PC-9 (cell line): ENCODE measurements at regions not wholly inside any gene's neighbourhood (a gene's known extent, or its start where the extent isn't known, plus 50 kb on each side); places are given as distances from the start of the nearest gene placed in this dataset.
"Not testable (repeated sequence)": the region's sequence is repeated elsewhere in the genome, so short reads cannot be mapped to it uniquely, and the experiment has no call there.

Experiments
- BruUV-seq: library from RNA; stranded (reverse); fragments of 400-500 nt; replicated peaks from 2 replicates; lab custom pipeline; 2021; lab: Mats Ljungman, UMichigan
- CTCF ChIA-PET: fragments of 300-600 bp; sonication (Branson Sonifier 250); formaldehyde crosslinking; loops from one replicate; lab custom pipeline; 2022; ENCODE audit warnings: antibody characterized with exemption; lab: Charles Lee
- POLR2A ChIA-PET: fragments of 300-600 bp; sonication (Branson Sonifier 250); formaldehyde crosslinking; loops from one replicate; lab custom pipeline; 2022; ENCODE audit warnings: antibody characterized with exemption; ENCODE audit not compliant: unreplicated experiment; lab: Charles Lee
- DNase-seq, 2 experiments: peaks; one replicate each; pipeline versions ENCODE4 v3.0.0 to v3.0.0-alpha.2; 2015 to 2022; ENCODE audit warnings: mixed read lengths in 1 of 2
- H2AFZ ChIP-seq: fragments of 200-600 bp; sonication (generic); 2 replicates; pipeline ENCODE4 v1.8.1; 2017; ENCODE audit warnings: antibody characterized with exemption
- H3F3A ChIP-seq: fragments of 200-600 bp; sonication (generic); 2 replicates; pipeline ENCODE4 v1.8.1; 2017; ENCODE audit warnings: antibody characterized with exemption, mild to moderate bottlenecking, low read depth; ENCODE audit not compliant: insufficient read depth
- H3K27ac ChIP-seq: fragments of 200-600 bp; sonication (generic); 2 replicates; pipeline ENCODE4 v1.6.1; 2016; ENCODE audit warnings: mixed run types
- H3K27me3 ChIP-seq: fragments of 200-600 bp; sonication (generic); 2 replicates; pipeline ENCODE4 v1.6.1; 2016; ENCODE audit warnings: low read depth, mixed run types; ENCODE audit not compliant: insufficient read depth
- H3K36me3 ChIP-seq: fragments of 200-600 bp; sonication (generic); 2 replicates; pipeline ENCODE4 v1.6.1; 2016; ENCODE audit warnings: low read depth, mixed run types
- H3K4me1 ChIP-seq: fragments of 200-600 bp; sonication (generic); replicated peaks from 2 replicates; pipeline ENCODE4 v1.6.1; 2016; ENCODE audit warnings: mixed run types; ENCODE audit not compliant: insufficient read depth
- H3K4me2 ChIP-seq: fragments of 200-600 bp; sonication (generic); 2 replicates; pipeline ENCODE4 v1.6.1; 2017; ENCODE audit warnings: mixed run types
- H3K4me3 ChIP-seq: fragments of 200-600 bp; sonication (generic); 2 replicates; pipeline ENCODE4 v1.6.1; 2016; ENCODE audit warnings: mixed run types
- H3K79me2 ChIP-seq: fragments of 200-600 bp; sonication (generic); 2 replicates; pipeline ENCODE4 v1.6.1; 2017; ENCODE audit warnings: low read depth, mixed run types
- H3K9me2 ChIP-seq: fragments of 200-600 bp; sonication (generic); 2 replicates; pipeline ENCODE4 v1.8.1; 2017; ENCODE audit warnings: mild to moderate bottlenecking; ENCODE audit not compliant: insufficient read depth
- H3K9me3 ChIP-seq: fragments of 200-600 bp; sonication (generic); 2 replicates; pipeline ENCODE4 v1.8.1; 2016; ENCODE audit warnings: low read depth; ENCODE audit not compliant: insufficient read depth
- H4K20me1 ChIP-seq: fragments of 200-600 bp; sonication (generic); 2 replicates; pipeline ENCODE4 v1.8.1; 2017; ENCODE audit not compliant: insufficient read depth
- intact Hi-C: fragments of 100-400 bp; cut with micrococcal nuclease; formaldehyde crosslinking; loops from one replicate; pipeline ENCODE4 v1.10.0; 2022; ENCODE audit not compliant: unreplicated experiment

GRCh38 chr21:9791453-9791852 lies 729.9 kb upstream of the TPTE start:
- H3K9me2 ChIP-seq, H3K79me2 ChIP-seq, H4K20me1 ChIP-seq, H2AFZ ChIP-seq, H3K4me3 ChIP-seq, CTCF ChIA-PET, H3K27ac ChIP-seq, BruUV-seq, H3K9me3 ChIP-seq, H3K4me1 ChIP-seq, intact Hi-C loops, DNase-seq, H3K4me2 ChIP-seq, POLR2A ChIA-PET, H3F3A ChIP-seq, H3K36me3 ChIP-seq: not testable (repeated sequence)
- H3K27me3 ChIP-seq: peaks cover 24% of the 10 kb centered on the region

GRCh38 chr21:9795291-9795690 lies 726.1 kb upstream of the TPTE start:
- H3K4me1 ChIP-seq, H3K79me2 ChIP-seq, intact Hi-C loops, H3K9me2 ChIP-seq, H4K20me1 ChIP-seq, CTCF ChIA-PET, H3K4me3 ChIP-seq, POLR2A ChIA-PET, BruUV-seq, H3K9me3 ChIP-seq, H3K27me3 ChIP-seq, H2AFZ ChIP-seq, DNase-seq, H3K27ac ChIP-seq, H3K36me3 ChIP-seq, H3K4me2 ChIP-seq, H3F3A ChIP-seq: not testable (repeated sequence)

GRCh38 chr21:9796293-9796692 lies 725.1 kb upstream of the TPTE start:
- H2AFZ ChIP-seq, H3K36me3 ChIP-seq, H3F3A ChIP-seq, BruUV-seq, H3K9me3 ChIP-seq, H4K20me1 ChIP-seq, H3K4me1 ChIP-seq, H3K27me3 ChIP-seq, CTCF ChIA-PET, intact Hi-C loops, H3K79me2 ChIP-seq, H3K9me2 ChIP-seq, H3K27ac ChIP-seq, H3K4me2 ChIP-seq, POLR2A ChIA-PET, DNase-seq, H3K4me3 ChIP-seq: not testable (repeated sequence)

GRCh38 chr21:9807675-9808074 lies 713.7 kb upstream of the TPTE start:
- H3K27ac ChIP-seq, H3K36me3 ChIP-seq, H2AFZ ChIP-seq, DNase-seq, H3K4me2 ChIP-seq, H3K4me3 ChIP-seq, H3K9me2 ChIP-seq, H3F3A ChIP-seq, POLR2A ChIA-PET, BruUV-seq, H3K79me2 ChIP-seq, H3K4me1 ChIP-seq, CTCF ChIA-PET, H3K9me3 ChIP-seq, H4K20me1 ChIP-seq, intact Hi-C loops, H3K27me3 ChIP-seq: not testable (repeated sequence)

GRCh38 chr21:9811223-9812004 lies 710.0 kb upstream of the TPTE start:
- POLR2A ChIA-PET: not testable (repeated sequence)

GRCh38 chr21:9812507-9812906 lies 708.9 kb upstream of the TPTE start:
- H2AFZ ChIP-seq, intact Hi-C loops, H3K9me2 ChIP-seq, BruUV-seq, H4K20me1 ChIP-seq, H3K27ac ChIP-seq, DNase-seq, H3K9me3 ChIP-seq, H3K4me1 ChIP-seq, H3K4me2 ChIP-seq, H3K27me3 ChIP-seq, H3K4me3 ChIP-seq, H3K36me3 ChIP-seq, H3K79me2 ChIP-seq, POLR2A ChIA-PET, CTCF ChIA-PET, H3F3A ChIP-seq: not testable (repeated sequence)

More at GRCh38 chr21:9811223-9812004, 710.0 kb upstream of the TPTE start:
- DNase-seq, H3K9me3 ChIP-seq, H3K4me2 ChIP-seq, H3K79me2 ChIP-seq, H3K9me2 ChIP-seq, H3K36me3 ChIP-seq, H3K4me1 ChIP-seq, H4K20me1 ChIP-seq, H2AFZ ChIP-seq, H3K27ac ChIP-seq, H3K27me3 ChIP-seq, BruUV-seq, CTCF ChIA-PET, intact Hi-C loops, H3K4me3 ChIP-seq, H3F3A ChIP-seq: not testable (repeated sequence)

- H3K9me2 ChIP-seq, H4K20me1 ChIP-seq, H3K79me2 ChIP-seq, H3K36me3 ChIP-seq, BruUV-seq, intact Hi-C loops, H3K4me2 ChIP-seq, H3K27ac ChIP-seq, H3K27me3 ChIP-seq, DNase-seq, H3K4me3 ChIP-seq, H3K4me1 ChIP-seq, H3F3A ChIP-seq, CTCF ChIA-PET, H3K9me3 ChIP-seq, POLR2A ChIA-PET, H2AFZ ChIP-seq: not testable (repeated sequence)
Measured at GRCh38 chr21:9813894-9814814, 707.2 kb upstream of the TPTE start.
